B cell (primary cell): ENCODE measurements at regions not wholly inside any gene's neighbourhood (a gene's known extent, or its start where the extent isn't known, plus 50 kb on each side); places are given as distances from the start of the nearest gene placed in this dataset.

Source experiments
- ATAC-seq: fragments of 200-7000 bp; cut with Tn5 transposase; one replicate; pipeline ENCODE4 v1.10.0; 2021; ENCODE audit warnings: low read depth, mild to moderate bottlenecking, moderate number of reproducible peaks, moderate library complexity
- CTCF ChIA-PET: fragments of 350-600 bp; sonication (Branson Sonifier 250); formaldehyde crosslinking; loops from one replicate; lab custom pipeline; 2021; ENCODE audit warnings: antibody characterized with exemption, inconsistent platforms; lab: Charles Lee
- POLR2A ChIA-PET: fragments of 350-600 bp; sonication (Branson Sonifier 250); formaldehyde crosslinking; loops from one replicate; lab custom pipeline; 2021; ENCODE audit warnings: antibody characterized with exemption; lab: Charles Lee
- DNase-seq: peaks from one replicate; pipeline ENCODE4 v3.0.0; 2013
- H2AFZ ChIP-seq: 2 replicates; pipeline ENCODE4 v1.6.1; 2012; ENCODE audit warnings: mild to moderate bottlenecking, low read depth, low read length; ENCODE audit not compliant: insufficient read depth, poor library complexity, severe bottlenecking
- H3K27ac ChIP-seq, 2 donors: 1 replicate in 1 of 2; 2 replicates in 1 of 2; pipeline ENCODE4 v1.5.1; 2012 to 2013; ENCODE audit warnings: low read length in 2 of 2, mild to moderate bottlenecking in 2 of 2, moderate library complexity in 1 of 2
- H3K27me3 ChIP-seq, 4 experiments: fragments of 200-600 bp in 1 of 4; sonication (generic) in 1 of 4; replicated peaks in 1 of 4; 1 replicate in 2 of 4; 2 replicates in 2 of 4; pipeline versions ENCODE4 v1.6.1 to v1.7.0; 2013 to 2016; ENCODE audit warnings: low read length in 3 of 4, mild to moderate bottlenecking in 2 of 4, mixed read lengths in 1 of 4, moderate library complexity in 1 of 4; ENCODE audit not compliant: insufficient read depth in 4 of 4, control insufficient read depth in 3 of 4; ENCODE audit errors: control extremely low read depth in 1 of 4
- H3K36me3 ChIP-seq, 2 experiments: replicated peaks in 1 of 2; 1 replicate in 1 of 2; 2 replicates in 1 of 2; pipeline versions ENCODE4 v1.6.1 to v1.7.1; 2013; ENCODE audit warnings: low read length in 1 of 2; ENCODE audit not compliant: insufficient read depth in 2 of 2, control insufficient read depth in 1 of 2; ENCODE audit errors: control extremely low read depth in 1 of 2, extremely low read depth in 1 of 2
- H3K4me1 ChIP-seq, 2 donors: fragments of 200-600 bp in 1 of 2; sonication (generic) in 1 of 2; 1 replicate in 1 of 2; 2 replicates in 1 of 2; pipeline versions ENCODE4 v1.5.1 to v1.6.1; 2013 to 2017; ENCODE audit warnings: low read length in 2 of 2; ENCODE audit not compliant: control insufficient read depth in 2 of 2, insufficient read depth in 2 of 2
- H3K4me2 ChIP-seq: replicated peaks from 2 replicates; pipeline ENCODE3; 2012; ENCODE audit warnings: mild to moderate bottlenecking, low read depth, low read length; ENCODE audit not compliant: poor library complexity, severe bottlenecking
- H3K4me3 ChIP-seq, 5 experiments: fragments of 200-600 bp in 1 of 5; sonication (generic) in 1 of 5; 1 replicate in 3 of 5; 2 replicates in 2 of 5; pipeline versions ENCODE4 v1.5.1 to v1.7.0; 2011 to 2016; ENCODE audit warnings: low read length in 4 of 5, mild to moderate bottlenecking in 4 of 5, low read depth in 2 of 5, control low read depth in 1 of 5, moderate library complexity in 1 of 5; ENCODE audit not compliant: insufficient read depth in 1 of 5; ENCODE audit errors: control extremely low read depth in 1 of 5, extremely low read depth in 1 of 5
- H3K79me2 ChIP-seq: fragments of 200-600 bp; sonication (generic); one replicate; pipeline ENCODE4 v1.6.0; 2016; ENCODE audit warnings: low read length; ENCODE audit not compliant: control insufficient read depth, insufficient read depth
- H3K9ac ChIP-seq: fragments of 200-600 bp; sonication (generic); 2 replicates; pipeline ENCODE4 v1.6.1; 2017; ENCODE audit warnings: mild to moderate bottlenecking, low read length, moderate library complexity
- H3K9me3 ChIP-seq, 3 donors: one replicate each; pipeline versions ENCODE4 v1.6.1 to v1.7.1; 2013; ENCODE audit warnings: low read length in 2 of 3; ENCODE audit not compliant: control insufficient read depth in 2 of 3, insufficient read depth in 1 of 3; ENCODE audit errors: control extremely low read depth in 1 of 3
- H4K20me1 ChIP-seq: 2 replicates; pipeline ENCODE4 v1.6.0; 2012; ENCODE audit warnings: mild to moderate bottlenecking, low read length; ENCODE audit not compliant: insufficient read depth, control insufficient read depth, poor library complexity, severe bottlenecking
- H3K27ac Mint-ChIP-seq: one replicate; pipeline ENCODE4 v1.8.0; 2021; ENCODE audit warnings: mixed read lengths
- H3K27me3 Mint-ChIP-seq: one replicate; pipeline ENCODE4 v1.8.0; 2021; ENCODE audit warnings: mixed read lengths
- H3K4me1 Mint-ChIP-seq: one replicate; pipeline ENCODE4 v1.8.0; 2021; ENCODE audit warnings: mixed read lengths
- H3K4me3 Mint-ChIP-seq: one replicate; pipeline ENCODE4 v1.8.0; 2021; ENCODE audit warnings: mixed read lengths
- H3K9me3 Mint-ChIP-seq: one replicate; pipeline ENCODE4 v1.8.0; 2022; ENCODE audit warnings: mixed read lengths; ENCODE audit not compliant: insufficient read depth
- CTCF ChIP-seq: fragments of 200-600 bp; IDR thresholded peaks from one replicate; pipeline ENCODE4 v1.8.0; 2022; ENCODE audit warnings: antibody characterized with exemption, mild to moderate bottlenecking
- EZH2 ChIP-seq: IDR thresholded peaks from 2 replicates; pipeline ENCODE4 v1.6.1; 2012; ENCODE audit warnings: borderline replicate concordance, low read depth, mild to moderate bottlenecking, moderate library complexity, low read length; ENCODE audit not compliant: insufficient read depth, poor library complexity, severe bottlenecking
- WGBS: methylation state at CpG from one replicate; pipeline ENCODE4 v1.1.5; 2013; ENCODE audit warnings: missing lambda C conversion rate; ENCODE audit not compliant: insufficient coverage; 5-methylcytosine and 5-hydroxymethylcytosine counted together
- intact Hi-C: fragments of 100-400 bp; cut with micrococcal nuclease; formaldehyde crosslinking; loops from one replicate; pipeline ENCODE4 v1.10.0; 2022

- H3K27me3 Mint-ChIP-seq = no peaks in the 10 kb centered on the region
- intact Hi-C loops = no loop called here
- CTCF ChIA-PET = no interaction called here
- H3K27ac Mint-ChIP-seq = no peak overlapping the region
- no peak overlapping the region for H3K9ac ChIP-seq
- DNase-seq (no peak), ATAC-seq (no peak)
- no peaks in the 10 kb centered on the region for H3K27me3 ChIP-seq
- H3K36me3 ChIP-seq = peaks cover 3 to 16% of the 10 kb centered on the region in 2 experiments
- H3K4me1 Mint-ChIP-seq = peaks cover 35% of the 10 kb centered on the region
- no peak for TF ChIP-seq CTCF
- no peak for TF ChIP-seq EZH2
- H3K4me1 ChIP-seq = no peaks in the 10 kb centered on the region
- no peak overlapping the region for H3K4me3 Mint-ChIP-seq
- no peak overlapping the region for H2AFZ ChIP-seq
- H4K20me1 ChIP-seq = peaks cover 6% of the 10 kb centered on the region
- WGBS = no CpG with 5 or more reads among the region's 2 CpGs
- no peak overlapping the region for H3K27ac ChIP-seq
- no peak overlapping the region for H3K4me3 ChIP-seq
- H3K79me2 ChIP-seq = peaks cover 57% of the 10 kb centered on the region
- H3K9me3 Mint-ChIP-seq = peaks cover 16% of the 10 kb centered on the region
- peaks cover 3 to 21% (median 5%) of the 10 kb centered on the region in 3 donors for H3K9me3 ChIP-seq
- POLR2A ChIA-PET = no interaction called here
- H3K4me2 ChIP-seq = no peak overlapping the region
These were observed 508.7 kb upstream of the RGS6 start for GRCh38 chr14:71423481-71423880.

- CTCF ChIA-PET = no interaction called here
- no peak overlapping the region for H3K27ac ChIP-seq
- peaks cover 0 to 2% of the 10 kb centered on the region in 2 donors for H3K4me1 ChIP-seq
- H4K20me1 ChIP-seq = peaks cover 18% of the 10 kb centered on the region
- Mint-ChIP-seq H3K27me3 (no peaks in the 10 kb centered on the region), H3K4me1 (peaks cover 34% of the 10 kb centered on the region), H3K4me3 (no peak overlapping the region), H3K27ac (no peak overlapping the region), H3K9me3 (peaks cover 16% of the 10 kb centered on the region)
- no peak overlapping the region for H3K9ac ChIP-seq
- POLR2A ChIA-PET = no interaction called here
- peaks cover 3 to 21% (median 5%) of the 10 kb centered on the region in 3 donors for H3K9me3 ChIP-seq
- H3K79me2 ChIP-seq = peaks cover 70% of the 10 kb centered on the region
- peaks cover 3 to 16% of the 10 kb centered on the region in 2 experiments for H3K36me3 ChIP-seq
- H3K4me2 ChIP-seq = no peak overlapping the region
- TF ChIP-seq CTCF (no peak), EZH2 (no peak)
- no peak overlapping the region for H2AFZ ChIP-seq
- H3K27me3 ChIP-seq = no peaks in the 10 kb centered on the region
- DNase-seq (no peak), ATAC-seq (no peak)
- no peak overlapping the region for H3K4me3 ChIP-seq
- intact Hi-C loops = no loop called here
These were observed 507.3 kb upstream of the RGS6 start for GRCh38 chr14:71424941-71425340.
